ENCODE measurements at regions not wholly inside any gene's neighbourhood (a gene's known extent, or its start where the extent isn't known, plus 50 kb on each side); places are given as distances from the start of the nearest gene placed in this dataset.

GRCh38 chr2:19536136-19536535, 177.7 kb upstream of the OSR1 start:
- WGBS, 5 donors, result 46 to 76% (median 52%) methylated on average over 3 of the region's 3 CpGs
- intact Hi-C loops (cut with DNase I; ENCODE audit: low total_unique reads), result no loop called here
- no peaks in the 10 kb centered on the region for H3K9me3 ChIP-seq
- no peaks in the 10 kb centered on the region for H3K36me3 ChIP-seq
- H3K27ac ChIP-seq, result no peak overlapping the region
- no peaks in the 10 kb centered on the region for H3K27me3 ChIP-seq (replicated peaks in 1 of 7)
- no peak overlapping the region for H3K4me3 ChIP-seq
- no peaks in the 10 kb centered on the region for H3K4me1 ChIP-seq
- DNase-seq, result no peak
- no peak for TF ChIP-seq POLR2A (IDR thresholded peaks at IDR 0.05)
- TF ChIP-seq POLR2AphosphoS5 (IDR thresholded peaks at IDR 0.05), result no peak
- TF ChIP-seq CTCF (IDR thresholded peaks at IDR 0.05 in 8 of 11, conservative IDR thresholded peaks at IDR 0.05 in 3 of 11), result no peak

GRCh38 chr2:19532547-19533196, 174.2 kb upstream of the OSR1 start:
- Histone ChIP-seq H3K9me3 (no peaks in the 10 kb centered on the region), H3K27ac (no peak overlapping the region), H3K4me3 (no peak overlapping the region), H3K4me1 (no peaks in the 10 kb centered on the region), H3K36me3 (no peaks in the 10 kb centered on the region), H3K27me3 (replicated peaks in 1 of 7) (no peaks in the 10 kb centered on the region)
- 95 to 100% (median 98%) methylated on average over 1 of the region's 1 CpG for WGBS, 5 donors
- intact Hi-C loops (cut with DNase I; ENCODE audit: low total_unique reads), result no loop called here
- DNase-seq, result no peak
- TF ChIP-seq POLR2A (IDR thresholded peaks at IDR 0.05), result no peak

- no peak for TF ChIP-seq CTCF (IDR thresholded peaks at IDR 0.05 in 8 of 11, conservative IDR thresholded peaks at IDR 0.05 in 3 of 11)
- no peak for TF ChIP-seq POLR2AphosphoS5 (IDR thresholded peaks at IDR 0.05)
- TF ChIP-seq POLR2A (IDR thresholded peaks at IDR 0.05), result no peak
- DNase-seq, result no peak
- Histone ChIP-seq H3K4me1 (no peaks in the 10 kb centered on the region), H3K9me3 (no peaks in the 10 kb centered on the region), H3K36me3 (no peaks in the 10 kb centered on the region), H3K27ac (no peak overlapping the region), H3K27me3 (replicated peaks in 1 of 7) (no peaks in the 10 kb centered on the region), H3K4me3 (no peak overlapping the region)
- intact Hi-C loops (cut with DNase I; ENCODE audit: low total_unique reads), result no loop called here
- WGBS, 5 donors, result 55 to 89% (median 77%) methylated on average over 3 of the region's 3 CpGs
These were observed 171.3 kb upstream of the OSR1 start for GRCh38 chr2:19529677-19530076.

- no peak for TF ChIP-seq POLR2AphosphoS5 (IDR thresholded peaks at IDR 0.05)
- no peaks in the 10 kb centered on the region for H3K9me3 ChIP-seq
- no peaks in the 10 kb centered on the region for H3K4me1 ChIP-seq
- no peaks in the 10 kb centered on the region for H3K27me3 ChIP-seq (replicated peaks in 1 of 7)
- H3K27ac ChIP-seq, result no peak overlapping the region
- H3K36me3 ChIP-seq, result no peaks in the 10 kb centered on the region
- intact Hi-C loops (cut with DNase I; ENCODE audit: low total_unique reads), result no loop called here
- 58 to 73% (median 67%) methylated on average over 2 of the region's 2 CpGs for WGBS, 5 donors
- DNase-seq, result no peak
- no peak overlapping the region for H3K4me3 ChIP-seq
These were observed 169.3 kb upstream of the OSR1 start for GRCh38 chr2:19527771-19528170.

- H3K27me3 ChIP-seq (replicated peaks in 1 of 7), result no peaks in the 10 kb centered on the region
- no peak for DNase-seq
- no peak overlapping the region for H3K27ac ChIP-seq
- H3K9me3 ChIP-seq, result no peaks in the 10 kb centered on the region
- intact Hi-C loops (cut with DNase I; ENCODE audit: low total_unique reads), result no loop called here
- no peaks in the 10 kb centered on the region for H3K4me1 ChIP-seq
- no peak overlapping the region for H3K4me3 ChIP-seq
- no peak for TF ChIP-seq POLR2AphosphoS5 (IDR thresholded peaks at IDR 0.05)
- no peak for TF ChIP-seq CTCF (IDR thresholded peaks at IDR 0.05 in 8 of 11, conservative IDR thresholded peaks at IDR 0.05 in 3 of 11)
- TF ChIP-seq POLR2A (IDR thresholded peaks at IDR 0.05), result no peak
- H3K36me3 ChIP-seq, result no peaks in the 10 kb centered on the region
- 69 to 94% (median 87%) methylated on average over 2 of the region's 2 CpGs for WGBS, 5 donors
These were observed 166.9 kb upstream of the OSR1 start for GRCh38 chr2:19525313-19525712.
